Breast epithelium (tissue), 3 donors: ENCODE measurements at regions not wholly inside any gene's neighbourhood (a gene's known extent, or its start where the extent isn't known, plus 50 kb on each side); places are given as distances from the start of the nearest gene placed in this dataset.

Experiments
- CTCF ChIP-seq, 3 donors: fragments of 450-650 bp; IDR thresholded peaks; one replicate each; pipeline ENCODE4 v1.5.1; 2016 to 2017; ENCODE audit warnings: antibody characterized with exemption in 3 of 3, mild to moderate bottlenecking in 3 of 3, moderate library complexity in 3 of 3
- POLR2A ChIP-seq: fragments of 450-650 bp; IDR thresholded peaks from one replicate; pipeline ENCODE4 v1.6.1; 2016; ENCODE audit warnings: antibody characterized with exemption, mild to moderate bottlenecking, moderate library complexity
- POLR2AphosphoS5 ChIP-seq, 3 donors: sonication (generic); formaldehyde crosslinking; IDR thresholded peaks; one replicate each; pipeline ENCODE4 v1.6.1; 2017; ENCODE audit warnings: antibody characterized with exemption in 3 of 3

GRCh38 chr3:102699819-102700140 is 265.0 kb downstream of the ZPLD1 start:
- TF ChIP-seq CTCF (IDR thresholded peaks at IDR 0.05) (no peak), POLR2A (no peak), POLR2AphosphoS5 (IDR thresholded peaks at IDR 0.05) (no peak)
